Prostate gland (tissue), 2 donors: ENCODE measurements at regions not wholly inside any gene's neighbourhood (a gene's known extent, or its start where the extent isn't known, plus 50 kb on each side); places are given as distances from the start of the nearest gene placed in this dataset.

Experiments
- DNase-seq: peaks from one replicate; pipeline ENCODE4 v3.0.0-alpha.2; 2019; ENCODE audit warnings: low spot score
- H3K27ac ChIP-seq, 2 donors: fragments of 200-600 bp; sonication (generic); 2 replicates each; pipeline ENCODE4 v1.5.1; 2017 to 2019
- H3K27me3 ChIP-seq: fragments of 200-600 bp; sonication (generic); replicated peaks from 2 replicates; pipeline ENCODE4 v1.5.1; 2019; ENCODE audit not compliant: insufficient read depth
- H3K36me3 ChIP-seq, 2 donors: fragments of 200-600 bp; sonication (generic); 1 replicate in 1 of 2; 2 replicates in 1 of 2; pipeline versions ENCODE4 v1.5.1 to v1.8.1; 2017 to 2019
- H3K4me1 ChIP-seq: fragments of 200-600 bp; sonication (generic); replicated peaks from 2 replicates; pipeline ENCODE4 v1.5.1; 2019
- H3K4me3 ChIP-seq, 2 donors: fragments of 200-600 bp; sonication (generic); 2 replicates each; pipeline ENCODE4 v1.5.1; 2017 to 2019
- H3K9me3 ChIP-seq: fragments of 200-600 bp; sonication (generic); 2 replicates; pipeline ENCODE4 v1.5.1; 2017
- POLR2A ChIP-seq: fragments of 450-650 bp; IDR thresholded peaks from one replicate; pipeline ENCODE4 v1.6.1; 2016; ENCODE audit warnings: antibody characterized with exemption, mild to moderate bottlenecking
- POLR2AphosphoS5 ChIP-seq: sonication (generic); formaldehyde crosslinking; IDR thresholded peaks from one replicate; pipeline ENCODE4 v1.6.1; 2017; ENCODE audit warnings: antibody characterized with exemption
- WGBS: methylation state at CpG from one replicate; pipeline ENCODE4 v1.1.5; 2018; 5-methylcytosine and 5-hydroxymethylcytosine counted together
- intact Hi-C: fragments of 100-400 bp; cut with DNase I; formaldehyde crosslinking; loops from one replicate; pipeline ENCODE4 v1.14.2; 2022
- TF ChIP-seq, protein P1 (sequence below), 4 experiments: fragments of 200-600 bp in 2 of 4; fragments of 450-650 bp in 2 of 4; sonication (generic) in 2 of 4; IDR thresholded peaks; 1 replicate in 3 of 4; 2 replicates in 1 of 4; pipeline ENCODE4 v1.5.1; 2016 to 2019; ENCODE audit warnings: antibody characterized with exemption in 4 of 4, mild to moderate bottlenecking in 2 of 4, moderate library complexity in 2 of 4

GRCh38 chr13:44176173-44176572 is 197.5 kb upstream of the SERP2 start:
- WGBS, result no CpG with 5 or more reads among the region's 1 CpG
- no peak overlapping the region for H3K4me3 ChIP-seq
- no peaks in the 10 kb centered on the region for H3K27me3 ChIP-seq
- H3K36me3 ChIP-seq, result no peaks in the 10 kb centered on the region
- intact Hi-C loops, result no loop called here
- no peaks in the 10 kb centered on the region for H3K9me3 ChIP-seq
- H3K27ac ChIP-seq, result no peak overlapping the region
- DNase-seq, result no peak
- TF ChIP-seq, protein P1, sequence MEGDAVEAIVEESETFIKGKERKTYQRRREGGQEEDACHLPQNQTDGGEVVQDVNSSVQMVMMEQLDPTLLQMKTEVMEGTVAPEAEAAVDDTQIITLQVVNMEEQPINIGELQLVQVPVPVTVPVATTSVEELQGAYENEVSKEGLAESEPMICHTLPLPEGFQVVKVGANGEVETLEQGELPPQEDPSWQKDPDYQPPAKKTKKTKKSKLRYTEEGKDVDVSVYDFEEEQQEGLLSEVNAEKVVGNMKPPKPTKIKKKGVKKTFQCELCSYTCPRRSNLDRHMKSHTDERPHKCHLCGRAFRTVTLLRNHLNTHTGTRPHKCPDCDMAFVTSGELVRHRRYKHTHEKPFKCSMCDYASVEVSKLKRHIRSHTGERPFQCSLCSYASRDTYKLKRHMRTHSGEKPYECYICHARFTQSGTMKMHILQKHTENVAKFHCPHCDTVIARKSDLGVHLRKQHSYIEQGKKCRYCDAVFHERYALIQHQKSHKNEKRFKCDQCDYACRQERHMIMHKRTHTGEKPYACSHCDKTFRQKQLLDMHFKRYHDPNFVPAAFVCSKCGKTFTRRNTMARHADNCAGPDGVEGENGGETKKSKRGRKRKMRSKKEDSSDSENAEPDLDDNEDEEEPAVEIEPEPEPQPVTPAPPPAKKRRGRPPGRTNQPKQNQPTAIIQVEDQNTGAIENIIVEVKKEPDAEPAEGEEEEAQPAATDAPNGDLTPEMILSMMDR (IDR thresholded peaks at IDR 0.05), result no peak
- TF ChIP-seq POLR2AphosphoS5 (peak; percentile 13), POLR2A (no peak)
- no peaks in the 10 kb centered on the region for H3K4me1 ChIP-seq

GRCh38 chr13:44180876-44181536 is 192.6 kb upstream of the SERP2 start:
- Histone ChIP-seq H3K27ac (no peak overlapping the region), H3K4me1 (no peaks in the 10 kb centered on the region), H3K9me3 (no peaks in the 10 kb centered on the region), H3K36me3 (no peaks in the 10 kb centered on the region), H3K27me3 (no peaks in the 10 kb centered on the region), H3K4me3 (no peak overlapping the region)
- intact Hi-C loops, result no loop called here
- WGBS, result 95% methylated on average over 8 of the region's 8 CpGs
- TF ChIP-seq POLR2A (no peak), POLR2AphosphoS5 (no peak)
- TF ChIP-seq, protein P1 (IDR thresholded peaks at IDR 0.05), result no peak
- DNase-seq, result no peak

GRCh38 chr13:44181931-44182330 is 191.7 kb upstream of the SERP2 start:
- H3K27ac ChIP-seq, result no peak overlapping the region
- H3K9me3 ChIP-seq, result no peaks in the 10 kb centered on the region
- DNase-seq, result no peak
- intact Hi-C loops, result no loop called here
- TF ChIP-seq POLR2AphosphoS5 (no peak), POLR2A (no peak)
- TF ChIP-seq, protein P1 (IDR thresholded peaks at IDR 0.05), result no peak
- H3K4me3 ChIP-seq, result no peak overlapping the region
- H3K4me1 ChIP-seq, result no peaks in the 10 kb centered on the region
- H3K27me3 ChIP-seq, result no peaks in the 10 kb centered on the region
- 92% methylated on average over 2 of the region's 2 CpGs for WGBS
- no peaks in the 10 kb centered on the region for H3K36me3 ChIP-seq

DNA sequence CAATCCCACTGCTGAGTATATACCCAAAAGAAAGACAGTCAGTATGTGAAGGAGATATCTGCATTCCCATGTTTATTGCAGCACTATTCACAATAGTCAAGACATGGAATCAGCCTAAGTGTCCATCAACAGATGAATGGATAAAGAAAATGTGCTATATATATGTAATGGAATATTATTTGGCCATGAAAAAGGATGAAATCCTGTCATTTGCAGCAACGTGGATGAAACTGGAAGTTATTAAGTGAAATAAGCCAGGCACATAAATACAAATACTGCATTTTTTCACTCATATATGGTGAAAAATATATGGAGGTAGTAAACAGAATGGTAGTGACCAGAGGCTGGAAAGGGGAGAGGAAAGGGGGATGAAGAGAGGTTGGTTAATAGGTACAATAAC is 188.9 kb upstream of the SERP2 start:
- H3K27me3 ChIP-seq, result no peaks in the 10 kb centered on the region
- DNase-seq, result no peak

DNA sequence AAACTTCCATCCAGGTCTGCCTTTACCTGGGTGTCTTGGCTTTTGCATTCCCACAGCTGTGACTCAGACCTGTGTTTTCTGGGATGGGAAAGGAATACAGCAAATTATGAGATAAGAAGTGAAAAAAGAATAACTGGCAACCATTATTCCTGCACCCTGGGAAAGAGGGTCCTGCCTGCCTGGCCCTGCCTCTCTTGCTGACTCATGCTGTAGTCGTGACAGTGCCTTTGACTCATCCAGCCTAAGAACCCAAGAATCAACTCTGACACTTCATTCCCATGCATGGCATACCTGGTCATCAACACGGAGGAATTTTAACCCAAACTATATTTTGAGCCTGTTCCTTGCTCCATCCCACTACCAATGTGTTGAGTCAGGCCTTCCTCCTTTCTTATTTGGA is 185.4 kb upstream of the SERP2 start:
- no peak overlapping the region for H3K27ac ChIP-seq
- TF ChIP-seq POLR2AphosphoS5 (no peak), POLR2A (no peak)
- TF ChIP-seq, protein P1 (IDR thresholded peaks at IDR 0.05), result no peak
- intact Hi-C loops, result no loop called here
- DNase-seq, result no peak
- 81% methylated on average over 2 of the region's 2 CpGs for WGBS
- H3K9me3 ChIP-seq, result no peaks in the 10 kb centered on the region
- H3K27me3 ChIP-seq, result no peaks in the 10 kb centered on the region
- H3K4me3 ChIP-seq, result no peak overlapping the region
- no peaks in the 10 kb centered on the region for H3K36me3 ChIP-seq
- H3K4me1 ChIP-seq, result no peaks in the 10 kb centered on the region

More for the DNA sequence above, 188.9 kb upstream of the SERP2 start:
- no peak overlapping the region for H3K27ac ChIP-seq
- no peak overlapping the region for H3K4me3 ChIP-seq
- H3K4me1 ChIP-seq, result no peaks in the 10 kb centered on the region
- intact Hi-C loops, result no loop called here
- WGBS, result 59% methylated on average over 1 of the region's 1 CpG
- no peaks in the 10 kb centered on the region for H3K36me3 ChIP-seq
- no peaks in the 10 kb centered on the region for H3K9me3 ChIP-seq
- TF ChIP-seq POLR2AphosphoS5 (no peak), POLR2A (no peak)
- TF ChIP-seq, protein P1 (IDR thresholded peaks at IDR 0.05), result no peak
